GM19035 (cell line): ENCODE measurements at regions not wholly inside any gene's neighbourhood (a gene's known extent, or its start where the extent isn't known, plus 50 kb on each side); places are given as distances from the start of the nearest gene placed in this dataset.

Experiments
- ATAC-seq: cut with Tn5 transposase; IDR thresholded peaks from one replicate; pipeline ENCODE4 v1.9.1; 2021; ENCODE audit not compliant: unreplicated experiment

DNA sequence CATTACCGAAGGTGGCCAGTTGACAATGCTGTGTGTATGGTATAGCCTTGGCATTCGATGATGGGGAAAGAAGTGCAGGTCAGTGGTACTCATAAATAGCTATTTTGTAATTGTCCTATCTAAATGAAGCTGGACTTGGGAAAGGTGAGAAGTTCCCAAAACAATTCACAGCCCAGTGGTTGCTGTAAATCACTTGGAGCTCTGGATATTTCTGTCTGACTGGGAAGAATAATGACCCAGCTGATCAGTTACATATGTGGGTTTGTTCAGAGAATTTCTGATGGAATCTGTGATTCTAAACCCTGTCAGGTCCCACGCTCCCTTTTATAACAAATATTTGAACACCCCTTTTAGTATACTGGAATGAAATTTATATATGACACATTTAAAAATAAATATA is 133.9 kb upstream of the PFN2 start:
- ATAC-seq, result no peak

DNA sequence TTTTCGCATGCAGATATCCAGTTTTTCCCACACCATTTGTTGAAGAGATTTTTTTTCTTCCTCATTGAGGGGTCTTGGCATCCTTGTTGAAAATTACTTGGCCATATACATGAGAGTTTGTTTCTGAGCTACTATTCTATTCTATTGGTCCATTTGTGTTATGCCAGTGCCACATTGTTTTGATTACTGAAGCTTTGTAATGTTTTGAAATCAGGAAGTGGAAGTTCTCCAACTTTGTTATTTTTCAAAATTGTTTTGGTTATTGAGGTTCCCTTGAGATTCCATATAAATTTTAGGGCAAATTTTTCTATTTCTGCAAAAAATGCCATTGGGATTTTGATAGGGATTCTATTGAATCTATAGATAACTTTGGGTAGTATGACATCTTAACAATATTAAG is 130.3 kb upstream of the PFN2 start:
- ATAC-seq, result no peak

DNA sequence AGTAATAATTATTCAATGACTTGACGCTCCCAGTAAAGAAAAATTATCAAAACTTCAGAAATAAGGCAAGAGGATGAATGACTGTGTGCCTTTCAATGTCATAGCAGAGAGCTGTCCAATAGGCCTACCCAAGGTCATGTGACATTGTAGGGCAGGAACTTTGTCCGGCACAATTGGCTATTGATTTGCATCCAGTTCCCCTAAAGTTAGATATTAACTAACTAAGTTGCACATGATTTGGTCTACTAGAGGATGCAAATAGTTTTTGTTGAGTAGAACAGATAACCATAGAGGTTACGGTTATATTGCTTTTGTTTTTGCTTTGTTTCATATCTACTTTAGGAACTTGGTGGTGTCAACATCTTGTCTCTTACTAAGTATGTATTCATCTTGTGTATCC is 127.9 kb upstream of the PFN2 start:
- no peak for ATAC-seq

DNA sequence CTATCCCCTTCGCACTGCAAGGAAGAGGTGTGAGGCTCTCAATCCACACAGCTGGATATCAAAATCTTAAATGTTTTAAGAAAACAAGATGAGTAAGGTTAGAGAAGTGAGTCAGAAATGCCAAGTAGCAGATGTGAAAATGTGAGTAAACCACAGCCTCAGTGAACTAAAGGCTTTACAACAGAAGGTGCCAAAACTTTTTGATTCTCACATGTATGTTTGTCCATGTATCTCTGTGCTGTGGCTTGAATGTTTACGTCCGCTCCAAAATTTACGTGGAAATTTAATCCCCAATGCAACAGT is 126.8 kb upstream of the PFN2 start:
- ATAC-seq, result peak; percentile 55

DNA sequence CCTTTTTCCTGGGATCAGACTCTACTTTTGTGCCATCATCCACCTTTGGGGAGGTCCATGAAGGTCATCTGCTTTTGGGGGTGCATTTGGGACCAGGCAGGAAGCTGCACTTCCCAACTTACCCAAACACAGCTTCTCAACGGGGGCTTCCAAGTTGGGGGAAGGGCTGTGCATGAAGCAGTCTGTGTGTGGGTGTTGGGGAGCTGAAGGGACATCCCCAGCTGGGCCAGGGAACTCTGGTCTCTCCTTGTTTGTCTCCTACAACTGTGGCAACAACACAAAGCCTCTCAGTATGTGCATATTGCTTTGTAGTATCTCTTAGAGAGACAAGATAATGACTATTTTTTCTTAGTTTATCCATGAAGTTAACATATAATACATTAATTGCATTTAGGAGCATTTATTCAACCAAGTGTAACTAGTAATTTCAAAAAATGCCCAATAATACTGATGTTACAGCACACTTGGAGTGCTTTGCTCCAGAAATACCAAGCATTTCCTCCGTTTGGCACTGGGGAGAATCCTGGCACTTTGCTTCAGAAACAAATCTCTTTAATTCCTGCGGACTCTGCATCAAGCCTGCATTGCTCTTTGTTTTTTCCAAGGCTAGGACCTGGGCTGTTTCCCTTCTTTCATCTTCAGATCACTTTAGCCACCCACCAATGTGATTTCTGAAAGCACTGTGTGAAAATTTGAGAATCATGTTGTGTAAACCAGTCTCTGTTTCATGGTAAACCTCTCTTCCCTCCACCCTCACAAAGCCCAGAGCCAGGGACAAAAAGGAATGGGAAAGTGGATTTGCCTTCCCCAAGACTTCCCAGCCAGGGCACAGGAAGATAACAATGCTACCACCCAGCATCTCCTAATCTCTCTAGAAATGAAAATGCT is 126.2 kb upstream of the PFN2 start:
- ATAC-seq, result no peak

DNA sequence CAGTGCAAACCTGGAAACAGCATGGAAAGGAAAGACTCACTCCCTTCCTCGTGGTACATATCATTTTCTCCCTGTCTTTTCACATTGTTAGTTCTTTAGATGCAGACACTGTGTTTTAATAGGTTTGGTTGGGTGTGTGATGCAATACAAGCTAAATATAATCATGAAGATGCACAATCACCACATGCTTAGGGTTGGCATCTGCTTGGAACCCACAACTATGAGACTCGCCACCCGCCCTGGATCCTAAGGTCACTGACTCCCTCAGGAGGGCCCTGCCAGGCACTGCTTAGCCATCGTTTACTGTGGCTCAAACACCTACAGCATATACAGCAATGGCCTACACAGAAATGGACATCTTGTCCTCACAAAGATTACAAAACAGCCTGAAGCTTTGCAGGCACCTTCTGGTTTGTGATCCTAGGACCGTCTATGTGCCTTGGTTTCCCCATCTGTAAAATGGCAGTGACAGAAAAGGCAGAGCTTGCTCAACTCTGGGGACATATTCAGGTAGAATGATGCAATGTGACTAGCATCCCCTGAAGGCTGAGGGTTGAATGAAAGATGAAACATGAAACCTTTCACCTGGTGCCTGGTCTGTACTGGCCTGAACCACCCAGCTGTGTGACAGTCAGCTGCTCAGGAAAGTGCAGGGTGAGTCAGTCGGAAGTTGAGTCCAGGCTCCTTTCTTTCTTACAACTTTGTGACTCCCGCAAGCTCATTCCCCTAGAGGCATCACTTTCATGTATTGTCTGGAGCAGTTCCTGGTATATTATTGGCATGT is 123.6 kb upstream of the PFN2 start:
- peak; percentile 44 for ATAC-seq

DNA sequence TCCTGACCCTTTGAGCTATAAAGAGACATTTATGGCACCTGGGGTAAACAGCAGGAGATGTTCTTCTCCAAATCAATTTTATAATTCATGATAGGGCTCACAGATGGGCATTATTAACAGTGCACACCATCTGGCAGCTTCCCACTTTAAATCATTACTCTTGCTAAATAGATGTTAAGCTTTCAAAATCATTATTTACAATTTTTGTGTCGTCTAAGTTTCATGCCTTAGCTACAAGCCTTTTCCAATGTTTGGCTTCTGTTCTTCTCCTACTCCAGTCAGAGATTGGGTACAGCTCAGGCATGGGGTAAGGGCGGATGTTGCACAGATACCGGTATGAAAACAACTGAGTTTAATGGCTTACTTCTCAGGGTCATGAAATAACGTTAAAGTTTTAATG is 120.9 kb upstream of the PFN2 start:
- ATAC-seq, result no peak

DNA sequence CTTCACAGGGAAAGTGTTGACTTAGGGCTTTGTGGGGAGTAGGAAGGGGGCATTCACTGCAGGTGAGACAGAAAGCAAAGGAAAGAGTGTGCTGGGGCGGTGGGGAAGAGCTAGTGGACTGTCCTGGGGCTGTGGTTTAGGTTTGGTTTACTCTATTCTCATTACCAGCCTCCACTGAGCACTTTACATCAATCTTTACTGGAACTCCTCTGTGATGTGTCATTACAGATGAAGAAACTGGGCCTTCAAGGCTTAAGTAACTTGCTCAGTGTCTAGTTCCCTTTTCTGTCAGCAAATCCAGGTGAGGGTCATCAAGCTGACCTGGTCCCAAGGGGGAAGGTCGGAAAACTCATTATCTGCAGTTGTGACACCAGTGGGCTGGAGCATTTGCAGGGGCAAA is 120.2 kb upstream of the PFN2 start:
- no peak for ATAC-seq

DNA sequence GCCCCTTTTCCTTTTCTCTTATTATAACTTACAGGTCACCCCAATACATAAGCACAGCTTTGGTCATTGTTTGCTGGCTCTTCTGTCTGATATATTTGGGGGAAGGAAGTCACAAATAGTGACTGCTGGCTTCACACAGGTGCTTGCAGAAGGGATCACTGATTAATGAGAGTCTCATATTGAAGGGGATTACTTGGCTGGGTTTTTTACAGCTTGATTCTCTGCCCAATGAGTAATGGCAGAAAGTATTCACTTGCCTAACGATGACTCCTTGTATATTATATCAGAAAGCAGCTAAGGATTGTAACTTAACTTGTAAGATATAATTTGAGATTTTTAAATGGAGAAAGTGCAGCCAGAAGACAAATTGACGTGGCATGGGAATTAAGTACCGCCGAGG is 119.3 kb upstream of the PFN2 start:
- no peak for ATAC-seq

DNA sequence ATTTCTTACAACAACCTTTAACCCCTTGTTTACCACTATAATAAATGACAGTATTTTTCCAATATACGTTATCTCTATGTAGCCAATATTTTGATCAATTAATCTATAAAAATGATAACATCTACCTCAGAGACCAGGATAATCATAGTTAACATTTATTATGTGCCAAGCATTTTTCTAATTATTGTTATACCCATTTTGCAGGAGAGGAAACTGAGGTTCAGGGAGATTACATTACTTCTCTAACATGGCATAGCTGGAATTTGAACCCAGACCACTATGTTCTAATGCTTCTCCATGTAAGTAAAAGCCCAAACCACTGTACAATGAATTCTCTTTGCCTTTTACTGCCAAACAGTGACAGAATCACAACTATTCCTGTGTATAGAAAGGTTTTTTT is 113.4 kb upstream of the PFN2 start:
- ATAC-seq, result no peak

DNA sequence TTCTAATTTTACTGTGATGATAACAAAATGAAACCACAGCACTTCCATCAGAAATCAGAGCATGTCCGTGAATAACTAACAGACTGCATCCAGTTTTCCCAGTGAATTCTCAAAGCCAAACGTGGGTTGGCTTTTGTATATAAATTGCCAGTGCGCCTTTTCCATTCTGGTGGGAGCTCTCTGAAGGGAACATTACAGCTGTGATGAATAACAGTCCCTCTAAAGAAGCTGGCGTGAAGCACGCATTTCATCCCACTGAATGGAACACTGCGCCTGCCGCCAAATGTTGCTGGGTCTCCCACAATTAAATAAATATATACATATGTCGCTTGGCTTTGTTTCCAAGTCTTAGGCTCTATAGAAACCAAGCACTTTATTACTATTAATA is 113.0 kb upstream of the PFN2 start:
- no peak for ATAC-seq

DNA sequence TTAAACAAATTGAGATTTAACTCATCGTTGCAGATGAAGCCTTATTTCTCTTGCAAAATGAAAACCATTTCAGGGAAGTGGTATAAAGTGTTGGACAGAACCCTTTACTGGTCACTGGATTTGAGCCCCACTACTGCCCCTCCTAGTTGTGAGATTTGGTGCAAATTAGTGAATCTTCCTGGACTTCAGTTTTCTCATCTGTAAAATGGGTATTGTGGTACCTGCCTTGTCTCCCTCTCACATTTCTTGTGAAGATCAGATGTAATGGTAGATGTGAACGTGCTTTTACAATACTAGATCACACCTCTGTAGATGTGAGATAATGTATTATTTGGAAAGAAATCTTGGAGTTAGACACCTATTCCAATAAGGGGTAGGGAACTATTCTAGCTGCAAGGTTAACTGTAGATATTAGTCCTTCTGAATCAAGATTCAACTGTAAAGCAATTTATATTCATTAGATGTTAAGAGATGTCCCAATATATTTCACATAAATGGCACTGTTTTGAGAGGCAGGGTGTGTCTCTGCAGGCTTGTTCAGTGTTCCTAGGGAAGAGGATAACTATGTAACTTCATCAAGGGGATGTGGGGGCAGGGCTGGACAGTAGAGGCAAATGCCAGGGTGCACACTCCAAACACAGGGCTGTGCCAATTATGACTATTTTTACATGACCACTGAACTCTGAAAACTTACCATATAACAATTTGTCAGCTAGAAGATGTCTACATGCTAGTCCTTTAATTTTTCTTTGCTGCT is 112.4 kb upstream of the PFN2 start:
- no peak for ATAC-seq

DNA sequence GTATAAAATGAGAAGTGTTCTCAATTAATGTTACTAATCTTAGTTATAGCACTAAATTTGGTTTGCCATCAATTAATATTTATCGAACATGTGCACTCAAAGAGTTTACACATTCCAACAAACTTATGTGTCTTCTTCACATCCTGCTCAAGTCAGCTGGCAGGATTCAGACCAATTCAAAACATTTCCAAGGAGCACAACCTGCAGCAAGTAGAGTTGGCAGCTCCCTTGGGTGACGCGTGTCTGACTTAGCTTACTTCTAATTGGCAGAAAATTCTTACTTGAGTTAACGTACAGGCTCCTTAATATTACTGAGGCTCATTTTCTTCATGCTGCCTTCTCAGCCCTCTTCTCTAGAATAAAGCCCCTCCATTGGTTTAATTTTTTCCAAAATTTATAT is 110.4 kb upstream of the PFN2 start:
- no peak for ATAC-seq

DNA sequence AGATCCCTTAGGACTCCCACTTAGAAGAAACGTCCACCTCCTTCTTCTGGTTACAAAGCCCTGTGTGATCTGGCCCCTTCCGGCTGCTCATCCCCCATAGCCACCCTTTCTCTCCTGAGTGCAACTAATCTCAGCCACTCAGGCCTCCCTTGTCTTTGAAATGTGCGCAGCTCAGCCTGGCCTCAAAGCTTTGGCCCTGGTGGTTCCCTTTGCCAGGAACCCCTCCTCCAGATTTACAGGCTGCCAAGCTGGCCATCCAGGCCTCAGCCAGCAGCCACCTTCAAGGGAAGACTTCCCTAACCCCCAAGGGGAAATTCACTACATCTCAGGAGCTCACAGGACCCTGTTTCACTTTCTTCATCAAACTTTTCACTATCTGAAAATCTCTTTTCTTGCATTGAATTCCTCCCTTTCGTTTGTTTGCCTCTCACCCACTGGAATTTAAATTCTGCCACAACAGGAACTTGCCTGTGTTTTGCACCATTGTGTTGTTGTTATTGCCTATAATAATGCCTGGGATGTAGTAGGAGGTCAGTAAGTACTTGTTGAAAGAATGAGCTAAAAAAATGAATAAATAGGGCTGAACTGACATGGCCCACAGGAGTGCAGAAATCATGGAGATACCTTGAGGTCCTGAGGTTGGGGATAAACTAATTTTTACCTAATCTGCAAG is 109.5 kb upstream of the PFN2 start:
- ATAC-seq, result no peak

DNA sequence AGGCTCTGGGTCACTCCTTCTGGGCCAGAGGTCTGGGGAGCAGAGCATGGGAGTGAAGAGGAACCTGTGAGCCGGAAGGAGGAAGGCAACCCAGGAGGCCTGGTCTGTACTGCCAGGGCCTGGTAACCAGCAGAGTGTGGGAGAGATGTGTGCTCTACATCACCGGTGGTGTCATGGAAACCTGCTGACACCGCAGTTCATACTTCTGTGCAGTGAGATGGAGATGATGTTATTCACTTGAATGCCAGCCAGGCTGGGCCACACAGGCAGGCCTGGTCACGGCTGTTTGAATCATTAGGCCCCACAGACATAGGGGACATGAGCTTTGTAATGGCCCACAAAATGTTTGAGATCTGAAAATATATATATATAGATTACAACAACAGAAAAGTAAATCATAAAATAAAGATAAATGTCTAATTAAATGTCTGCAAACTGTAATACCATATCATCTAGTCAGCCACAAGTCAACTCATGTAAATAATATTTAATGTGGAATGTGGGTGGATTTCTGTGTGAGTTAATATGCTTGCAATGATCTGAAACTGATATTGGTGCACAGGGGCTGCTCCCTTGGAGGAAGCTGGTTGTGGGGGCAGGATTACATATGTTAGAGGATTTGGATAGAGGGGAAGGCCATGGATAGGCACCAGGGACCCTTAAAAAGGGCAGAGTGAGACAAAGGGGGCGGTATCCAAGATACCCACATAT is 108.5 kb upstream of the PFN2 start:
- ATAC-seq, result no peak

DNA sequence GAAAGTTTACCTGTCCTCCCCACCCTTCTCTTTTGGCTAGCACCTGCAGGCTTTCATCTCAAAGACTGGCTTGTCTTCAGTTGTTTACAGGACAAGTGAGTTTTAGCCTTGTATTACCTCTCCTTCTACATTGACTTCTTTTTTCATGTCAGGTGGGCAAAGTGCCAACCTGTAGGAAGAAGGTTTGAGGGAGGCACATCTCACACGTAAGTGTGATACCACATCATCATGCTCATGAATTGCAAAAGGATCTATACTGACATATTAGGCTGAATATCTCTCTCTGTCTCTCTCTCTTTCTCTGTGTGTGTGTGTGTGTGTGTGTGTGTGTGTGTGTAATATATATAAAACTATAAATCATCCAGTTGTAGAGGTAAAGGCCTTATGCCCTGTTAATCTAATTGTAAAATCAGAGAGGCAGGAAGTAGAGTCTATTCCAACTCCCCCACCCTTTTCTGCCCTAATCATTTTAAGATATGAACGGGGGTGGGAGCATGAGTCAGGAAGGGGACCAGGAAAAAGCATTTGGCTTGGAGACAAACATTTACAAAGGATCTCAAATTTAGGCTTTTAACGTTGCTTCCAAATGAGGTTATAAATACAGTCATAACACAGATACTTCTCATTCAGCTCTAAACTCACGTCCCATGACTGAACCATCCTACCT is 107.0 kb upstream of the PFN2 start:
- ATAC-seq, result no peak

DNA sequence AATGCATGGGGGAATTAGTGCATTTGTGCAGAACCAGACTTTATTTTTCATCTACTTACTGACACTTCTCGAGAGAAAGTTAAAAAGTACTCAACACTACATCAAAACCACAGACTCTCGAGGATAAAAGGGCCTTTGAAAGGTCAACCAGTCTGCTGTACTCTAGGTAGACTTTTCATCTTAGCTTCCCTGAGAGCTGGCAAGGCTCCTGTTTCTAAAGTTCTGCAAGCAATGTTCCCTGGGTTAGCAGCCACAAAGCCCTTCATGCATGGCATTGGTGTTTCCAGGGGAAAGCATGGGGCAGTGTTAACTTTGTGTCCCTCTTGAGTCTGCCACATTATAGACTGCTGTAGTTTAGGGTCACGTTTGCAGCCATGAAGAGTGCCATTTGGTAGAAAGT is 106.4 kb upstream of the PFN2 start:
- no peak for ATAC-seq

DNA sequence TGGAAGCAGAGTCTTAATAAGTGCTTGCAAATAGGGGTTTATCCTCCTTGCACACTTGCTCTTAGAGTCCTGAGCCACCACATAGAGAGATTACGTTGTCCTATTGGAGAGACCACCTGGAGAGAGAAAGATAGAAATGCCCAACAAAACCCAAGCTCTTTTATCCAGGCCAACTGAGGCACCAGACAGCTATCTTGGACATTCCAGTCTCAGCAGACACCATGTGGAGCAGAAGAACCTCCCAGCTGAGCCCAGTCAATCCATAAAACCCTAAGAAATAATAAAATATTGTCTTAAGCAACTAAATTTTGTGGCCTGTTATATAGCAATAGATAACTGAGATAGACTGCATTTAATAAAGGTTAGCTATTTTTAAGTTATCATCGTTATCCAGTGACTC is 105.7 kb upstream of the PFN2 start:
- ATAC-seq, result no peak

DNA sequence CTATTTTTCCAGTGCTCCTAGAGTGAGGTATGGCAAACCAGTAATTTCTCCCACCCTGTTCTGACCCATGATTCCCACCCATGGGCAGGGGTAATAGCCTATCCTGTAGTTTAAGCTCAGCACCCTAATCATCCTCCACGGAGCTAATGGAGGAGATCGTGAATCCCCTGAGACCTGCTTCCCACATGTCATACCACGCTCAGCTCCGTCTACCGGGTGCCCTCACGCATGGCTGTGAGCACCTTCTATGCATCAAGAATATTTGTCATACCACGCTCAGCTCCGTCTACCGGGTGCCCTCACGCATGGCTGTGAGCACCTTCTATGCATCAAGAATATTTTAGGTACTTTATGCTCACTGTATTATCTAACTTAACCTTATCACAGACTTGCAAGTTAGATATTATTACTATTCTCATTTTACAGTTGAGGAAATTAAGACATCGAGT is 104.7 kb upstream of the PFN2 start:
- no peak for ATAC-seq
